GM21723 (cell line): ENCODE measurements at regions not wholly inside any gene's neighbourhood (a gene's known extent, or its start where the extent isn't known, plus 50 kb on each side); places are given as distances from the start of the nearest gene placed in this dataset.
"Not testable (repeated sequence)": the region's sequence is repeated elsewhere in the genome, so short reads cannot be mapped to it uniquely, and the experiment has no call there.

Experiments used
- ATAC-seq: cut with Tn5 transposase; IDR thresholded peaks from one replicate; pipeline ENCODE4 v1.9.1; 2021; ENCODE audit warnings: mild to moderate bottlenecking, moderate library complexity; ENCODE audit not compliant: unreplicated experiment

DNA sequence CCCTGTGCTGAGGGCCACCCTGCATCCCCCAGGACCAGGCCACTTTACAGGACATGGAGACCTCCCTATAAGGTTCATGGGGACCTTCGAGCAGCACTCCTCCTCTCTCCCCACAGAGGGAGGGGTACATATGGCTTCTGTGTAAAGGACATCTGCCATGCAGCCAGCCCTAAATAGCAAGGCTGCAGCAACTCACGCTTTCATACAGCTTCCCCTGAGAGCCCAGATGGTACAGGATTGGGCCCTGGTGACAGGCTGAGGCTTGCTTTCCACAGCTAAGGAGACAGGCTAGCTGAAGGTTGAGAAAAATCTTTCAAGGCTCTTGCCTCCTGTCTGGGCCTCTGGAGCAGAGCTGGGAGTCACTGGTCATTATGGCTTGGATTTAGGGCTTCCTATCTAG lies 147.0 kb upstream of the ZNF366 start:
- ATAC-seq = no peak

DNA sequence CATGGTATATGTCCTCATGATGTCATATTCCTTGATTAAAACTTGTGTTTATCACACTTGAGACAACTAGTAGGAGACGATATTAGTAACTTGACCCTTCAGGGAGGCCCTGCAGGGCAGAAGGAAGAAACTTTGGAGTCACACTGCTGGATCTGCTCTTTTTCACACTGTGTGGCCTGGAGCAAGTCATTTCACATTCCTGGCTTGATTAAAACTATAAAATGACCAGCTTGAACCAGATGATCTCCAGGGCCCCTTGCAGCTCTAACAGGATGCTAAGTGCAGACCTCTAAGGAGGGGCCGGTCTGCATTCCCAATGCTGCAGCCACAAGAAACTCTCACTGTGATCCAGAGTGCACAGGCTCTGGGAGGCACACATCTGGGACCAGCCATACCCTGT lies 146.4 kb upstream of the ZNF366 start:
- ATAC-seq = no peak

DNA sequence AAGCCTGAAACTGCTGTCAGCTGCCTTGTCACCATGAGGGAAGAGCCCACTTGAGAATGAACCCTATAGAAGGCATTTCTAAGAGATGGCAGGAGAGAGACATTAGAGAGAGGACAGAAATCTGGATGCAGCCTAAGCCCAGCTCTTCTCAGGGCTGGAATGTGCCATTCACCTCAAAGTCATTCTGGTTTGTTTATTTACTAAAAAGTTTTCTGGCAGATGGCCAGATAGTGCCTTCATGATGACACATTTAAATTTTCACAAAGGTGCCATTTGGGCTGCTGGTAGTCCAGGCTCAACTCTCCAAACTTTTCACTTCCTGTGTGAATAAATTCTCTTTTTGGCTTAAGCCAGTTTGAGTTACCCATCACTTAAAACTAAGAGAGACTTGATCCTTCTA lies 144.6 kb upstream of the ZNF366 start:
- ATAC-seq = no peak

DNA sequence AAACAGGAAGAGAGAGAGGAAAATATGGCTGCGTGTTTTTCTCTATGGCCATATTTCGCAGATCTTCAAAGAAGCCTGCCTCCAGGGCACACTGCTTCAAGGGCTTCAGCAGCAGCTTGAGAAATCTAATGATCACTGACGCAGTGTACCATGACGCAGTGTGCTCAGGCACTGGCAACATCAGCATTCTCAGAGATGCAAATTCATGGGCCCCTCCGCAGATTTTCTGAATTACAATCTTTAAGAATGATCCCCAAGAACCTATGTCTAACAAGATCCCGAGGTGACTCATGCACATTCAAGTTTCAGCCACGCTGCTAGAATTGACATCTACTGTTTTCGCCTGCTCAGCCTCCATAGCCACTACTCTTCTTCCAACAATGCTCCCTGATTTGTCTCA lies 143.9 kb upstream of the ZNF366 start:
- no peak for ATAC-seq

DNA sequence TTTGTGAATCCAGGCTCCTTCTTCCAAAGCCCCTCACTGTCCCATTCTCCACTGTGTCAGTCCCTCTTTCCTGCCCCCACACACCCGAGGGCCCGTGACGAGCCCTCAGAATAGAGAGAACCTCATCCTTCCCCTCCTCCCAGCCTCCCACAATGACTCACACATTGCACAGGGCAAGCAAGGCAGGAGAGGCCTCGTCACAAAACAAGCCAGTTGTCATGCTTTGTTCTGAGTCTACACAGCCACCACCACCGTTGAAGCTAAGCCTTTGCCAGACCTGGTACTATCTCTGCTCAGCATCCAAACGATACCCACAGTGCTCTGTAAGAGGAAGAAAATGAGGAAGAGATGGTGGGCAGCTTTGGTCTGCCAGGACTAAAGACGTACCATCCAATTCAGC lies 142.2 kb upstream of the ZNF366 start:
- ATAC-seq = no peak

DNA sequence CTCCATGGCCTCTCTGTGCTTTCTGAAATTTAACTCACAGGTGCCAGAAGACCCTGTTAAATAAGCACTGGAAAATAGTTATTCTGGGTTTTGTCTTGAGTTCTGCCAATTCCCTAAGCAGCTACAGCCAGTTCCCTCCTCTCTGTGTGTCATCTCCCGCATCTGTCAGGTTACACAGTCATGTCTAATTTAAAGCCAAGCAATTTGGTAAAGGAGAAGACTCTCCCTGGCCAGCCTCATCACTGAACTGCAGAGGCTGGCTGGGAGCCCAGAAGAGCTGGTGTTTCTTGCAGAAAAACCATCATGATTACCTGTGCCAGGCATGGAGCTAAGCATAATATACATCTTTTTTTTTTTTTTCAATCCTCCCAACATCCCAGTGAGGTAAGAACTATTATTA lies 141.3 kb upstream of the ZNF366 start:
- no peak for ATAC-seq

DNA sequence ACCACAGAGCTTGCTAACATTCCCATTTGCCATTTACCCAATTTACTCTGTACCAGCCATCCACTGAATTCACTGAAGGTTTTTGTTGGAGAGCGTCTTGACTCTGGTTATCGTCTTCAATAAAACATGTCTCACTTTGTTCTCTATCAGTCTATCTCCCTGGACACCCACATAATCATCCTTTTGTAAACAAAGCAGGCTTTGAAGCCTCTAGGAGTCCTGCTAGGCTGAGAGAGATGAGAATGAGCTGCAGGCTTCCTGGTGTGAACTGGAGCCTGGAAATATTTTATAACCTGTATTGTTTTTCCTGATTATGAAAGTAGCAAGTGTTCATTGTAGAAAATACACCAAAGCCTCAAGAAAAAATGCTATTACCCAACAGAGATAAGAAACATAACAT lies 140.6 kb upstream of the ZNF366 start:
- ATAC-seq = no peak

DNA sequence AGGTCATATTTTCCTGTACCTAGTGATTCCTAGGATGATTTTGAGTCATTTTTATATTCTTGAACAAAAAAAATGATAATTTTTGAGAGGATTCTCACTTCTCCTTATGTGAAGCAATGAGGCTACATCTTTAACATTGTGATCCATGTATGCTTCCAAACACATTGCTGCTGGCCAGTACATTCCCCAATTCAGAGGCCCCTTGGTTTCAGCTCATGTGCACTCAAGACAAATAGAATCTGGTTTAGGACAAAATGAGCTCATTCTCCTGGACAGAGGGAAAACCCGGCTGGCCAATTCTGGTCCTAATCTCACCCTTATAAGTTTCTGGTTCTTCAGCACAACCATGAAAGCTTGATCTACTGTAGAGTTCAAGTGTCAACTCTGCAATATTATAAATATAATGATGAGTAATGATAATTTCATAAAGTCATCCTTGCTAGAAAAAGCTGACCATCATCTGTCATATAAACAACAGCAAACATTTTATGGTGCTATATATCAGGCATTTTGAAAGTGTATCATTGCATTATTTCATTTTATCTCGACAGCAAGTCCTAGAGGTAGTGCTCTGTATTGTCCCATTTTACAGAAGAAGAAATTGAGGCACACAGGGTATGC lies 139.1 kb upstream of the ZNF366 start:
- no peak for ATAC-seq

DNA sequence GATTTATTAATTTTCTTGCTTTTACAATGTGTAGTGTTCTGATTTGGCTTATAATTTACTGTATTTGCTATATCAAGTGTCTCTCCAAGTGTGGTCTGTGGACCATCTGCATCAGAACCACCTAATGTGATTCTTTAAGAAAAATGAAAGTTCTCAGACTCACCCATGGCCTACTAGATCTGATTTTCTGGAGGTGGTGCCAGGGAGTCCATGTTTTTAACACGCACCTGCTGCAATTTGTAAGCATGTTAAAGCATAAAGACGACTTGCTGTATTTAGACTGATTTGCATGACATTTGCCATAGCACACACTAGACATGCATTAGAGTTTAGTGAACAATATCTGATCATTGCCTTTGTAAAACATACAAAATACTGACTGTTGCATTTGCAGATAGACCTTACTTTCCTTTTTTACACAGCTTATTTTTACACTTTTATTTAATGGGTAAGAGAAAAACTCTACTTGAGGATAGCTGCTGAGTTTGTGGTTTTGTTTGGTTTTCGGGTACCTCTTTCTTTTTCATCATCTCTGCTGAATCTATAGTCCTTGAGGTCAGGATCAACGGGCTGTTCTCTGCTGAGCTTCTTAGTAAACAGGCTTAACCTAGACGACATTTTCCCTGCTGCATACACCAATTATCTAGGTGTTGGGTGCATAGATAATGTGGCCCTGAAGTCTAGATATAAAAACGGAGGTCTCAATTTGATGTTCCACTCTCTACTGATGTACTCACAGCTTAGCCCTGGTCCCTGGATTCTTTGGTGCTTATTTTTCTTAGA lies 138.0 kb upstream of the ZNF366 start:
- no peak for ATAC-seq

DNA sequence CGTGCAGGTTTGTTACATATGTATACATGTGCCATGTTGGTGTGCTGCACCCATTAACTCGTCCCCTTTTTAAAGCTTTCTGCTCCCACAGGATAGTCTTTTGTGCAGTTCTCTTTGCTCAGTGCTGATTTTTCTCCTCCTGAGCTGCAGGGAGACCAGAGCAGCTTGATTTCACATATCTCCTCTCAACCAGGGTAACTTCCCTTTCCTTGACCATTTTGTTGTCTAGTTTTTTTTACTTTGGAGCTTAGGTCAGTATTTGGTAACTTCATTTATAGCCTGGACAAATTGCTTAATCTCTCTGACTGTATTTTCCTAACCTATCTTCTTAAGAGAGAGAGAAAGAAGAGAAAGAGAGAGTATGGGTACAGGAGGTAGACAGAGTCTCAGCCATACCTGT lies 137.1 kb upstream of the ZNF366 start:
- no peak for ATAC-seq

DNA sequence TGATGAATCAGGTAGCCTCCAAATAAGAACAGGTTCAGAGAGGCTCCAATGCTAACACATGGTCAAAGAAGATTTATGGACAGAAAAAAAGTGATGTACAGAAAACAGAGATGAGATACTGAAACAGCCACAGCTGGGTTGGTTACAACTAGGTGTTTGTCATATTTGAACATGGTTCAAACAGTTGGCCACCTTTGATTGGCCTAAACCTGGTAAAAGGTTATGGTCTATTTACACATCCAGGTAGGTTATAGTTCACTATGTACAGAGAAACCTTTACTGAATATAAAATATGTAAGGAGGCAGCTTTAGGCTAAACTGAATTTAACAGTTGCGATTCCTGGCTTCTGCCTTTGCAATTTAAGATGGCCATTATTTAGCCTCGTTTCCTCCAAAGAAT lies 134.0 kb upstream of the ZNF366 start:
- ATAC-seq = no peak

DNA sequence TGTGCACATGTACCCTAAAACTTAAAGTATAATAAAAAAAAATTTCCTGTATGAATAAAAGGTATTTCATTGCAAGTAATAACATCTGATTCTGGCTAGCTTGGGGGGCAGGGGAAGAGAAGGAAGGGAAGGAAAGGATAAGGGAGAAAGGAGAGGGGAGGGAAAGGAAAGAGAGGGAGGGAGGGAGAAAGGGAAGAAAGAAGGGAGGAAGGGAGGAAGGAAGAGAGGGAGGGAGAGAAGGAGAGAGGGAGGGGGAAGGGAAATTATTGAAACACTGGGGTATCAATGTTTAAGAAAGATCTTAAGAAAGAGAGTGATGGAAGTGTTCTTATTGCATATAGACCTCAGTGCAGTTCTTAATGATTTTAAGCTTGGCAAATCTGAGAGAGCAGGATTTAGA lies 129.8 kb upstream of the ZNF366 start:
- no peak for ATAC-seq

DNA sequence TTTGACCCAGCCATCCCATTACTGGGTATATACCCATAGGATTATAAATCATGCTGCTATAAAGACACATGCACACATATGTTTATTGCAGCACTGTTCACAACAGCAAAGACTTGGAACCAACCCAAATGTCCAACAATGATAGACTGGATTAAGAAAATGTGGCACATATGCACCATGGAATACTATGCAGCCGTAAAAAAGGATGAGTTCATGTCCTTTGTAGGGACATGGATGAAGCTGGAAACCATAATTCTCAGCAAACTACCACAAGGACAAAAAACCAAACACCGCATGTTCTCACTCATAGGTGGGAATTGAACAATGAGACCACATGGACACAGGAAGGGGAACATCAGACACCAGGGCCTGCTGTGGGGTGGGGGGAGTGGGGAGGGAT lies 129.4 kb upstream of the ZNF366 start:
- not testable (repeated sequence) for ATAC-seq

DNA sequence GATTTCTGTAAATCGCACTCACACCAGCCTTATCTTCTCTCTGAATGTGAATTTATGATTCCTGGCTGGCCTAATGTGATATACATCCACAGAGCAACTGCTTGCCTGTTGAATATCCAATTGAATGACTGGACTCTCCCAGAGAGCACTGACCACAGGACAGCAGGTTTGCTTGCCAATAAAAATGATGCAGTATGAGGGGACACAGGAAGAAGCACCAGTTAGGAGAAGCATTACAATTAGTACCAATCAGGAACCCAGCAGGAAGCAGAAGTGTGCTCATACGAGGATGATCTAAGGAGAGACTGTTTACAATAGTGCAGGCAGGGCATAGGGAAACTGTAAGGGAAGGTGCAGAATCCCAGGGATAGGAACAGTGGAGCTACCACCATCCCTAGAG lies 127.2 kb upstream of the ZNF366 start:
- no peak for ATAC-seq

DNA sequence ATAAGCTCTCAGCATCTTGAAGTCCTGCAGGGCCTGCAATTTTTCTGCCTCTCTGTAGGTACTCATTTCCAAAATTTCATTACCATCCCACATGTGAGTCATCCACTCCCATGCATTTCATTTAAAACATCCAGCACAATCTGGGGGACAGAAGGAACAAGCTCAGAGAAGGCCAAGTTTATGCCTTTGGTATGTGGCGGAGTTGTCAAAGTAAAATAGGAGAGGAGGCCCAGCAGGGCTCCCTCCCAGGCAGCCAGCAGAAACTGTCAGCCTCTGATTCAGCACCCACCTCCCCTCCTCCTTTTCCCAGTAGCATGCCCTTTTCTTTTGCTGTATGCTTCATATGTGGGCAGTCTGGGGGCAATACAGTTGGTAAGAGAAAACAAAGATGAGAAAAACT lies 126.4 kb upstream of the ZNF366 start:
- ATAC-seq = no peak

DNA sequence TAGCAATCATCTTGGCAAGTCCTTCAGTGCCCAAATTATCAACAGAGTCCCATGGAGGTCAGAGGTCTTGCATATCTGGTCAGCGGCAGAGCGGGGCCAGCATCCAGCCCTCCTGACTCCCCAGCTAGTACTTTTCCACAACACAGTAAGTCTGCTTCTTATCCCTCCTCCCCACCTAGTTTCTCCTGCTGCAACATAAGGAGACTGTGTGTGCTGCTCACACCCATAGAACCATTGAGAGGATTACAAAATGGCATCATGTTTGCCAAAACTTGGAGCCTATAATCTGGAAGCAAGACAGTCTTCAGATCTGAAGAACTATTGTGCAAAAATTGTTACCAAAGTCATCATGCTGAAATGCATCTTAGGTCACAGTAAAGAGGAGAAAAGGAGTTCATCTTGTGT lies 125.8 kb upstream of the ZNF366 start:
- ATAC-seq = no peak

DNA sequence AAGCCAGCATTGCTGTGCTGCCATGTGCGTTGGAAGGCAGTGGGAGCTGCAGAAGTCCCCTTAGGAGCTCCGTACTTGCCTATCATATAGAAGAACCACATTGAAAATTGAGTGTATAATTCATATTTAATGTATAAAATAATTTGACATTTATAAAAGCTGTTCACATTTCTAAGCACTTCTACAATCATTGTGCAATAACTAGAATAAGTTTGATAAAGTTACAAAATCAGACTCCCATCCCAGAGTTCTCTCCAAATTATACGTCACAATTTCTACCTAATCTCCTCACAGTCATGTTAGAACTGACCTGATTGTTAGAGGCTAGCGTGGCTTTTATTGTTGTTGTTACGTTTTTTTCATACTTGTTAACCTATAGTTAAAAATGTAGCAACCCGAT lies 123.5 kb upstream of the ZNF366 start:
- ATAC-seq = no peak

DNA sequence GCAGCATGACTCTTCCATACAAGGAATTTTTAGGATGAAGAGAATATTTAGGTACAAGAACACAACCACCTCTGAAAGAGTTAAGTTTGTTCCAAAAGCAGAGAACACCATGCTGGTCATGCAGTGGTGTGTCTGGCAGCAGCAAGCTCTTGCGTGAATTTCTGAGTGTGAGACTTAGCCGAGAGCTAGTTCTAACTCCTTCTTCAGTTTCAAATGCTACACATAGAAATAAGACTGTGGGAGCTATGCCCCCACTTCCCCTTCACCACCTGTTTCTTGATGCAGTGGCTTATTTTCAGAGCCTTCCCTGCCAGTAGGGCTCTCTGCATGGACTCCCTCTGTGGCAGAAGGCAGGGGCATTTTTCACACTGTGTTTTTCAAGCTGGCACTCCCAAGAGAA lies 122.9 kb upstream of the ZNF366 start:
- ATAC-seq = no peak

DNA sequence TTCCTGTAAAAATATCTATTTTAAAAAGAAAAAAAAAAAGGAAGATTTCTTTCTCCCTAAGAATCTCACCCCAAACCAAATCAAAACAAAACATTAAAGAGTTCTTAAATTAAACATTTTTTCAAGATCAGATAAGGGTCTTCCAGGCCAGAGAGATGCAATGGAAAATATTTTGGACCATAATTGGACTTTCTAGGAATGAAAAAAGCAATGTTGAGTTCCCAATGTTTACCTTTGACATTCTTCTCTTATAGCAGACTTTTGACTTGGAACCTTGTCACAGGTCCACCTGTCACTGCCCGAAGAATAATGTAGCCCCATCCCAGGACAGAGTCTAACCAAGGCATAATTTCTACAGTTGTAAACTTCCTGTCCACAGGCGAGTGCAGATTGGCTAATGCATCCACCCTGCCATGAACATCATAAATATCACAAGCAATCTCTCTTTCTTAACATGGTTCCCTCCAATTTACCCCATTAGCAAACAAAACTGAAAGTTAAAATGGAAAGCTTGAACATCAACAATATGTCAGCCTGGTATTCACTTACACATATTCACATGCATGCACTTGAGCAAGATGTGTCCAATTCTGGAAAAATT lies 121.7 kb upstream of the ZNF366 start:
- no peak for ATAC-seq

DNA sequence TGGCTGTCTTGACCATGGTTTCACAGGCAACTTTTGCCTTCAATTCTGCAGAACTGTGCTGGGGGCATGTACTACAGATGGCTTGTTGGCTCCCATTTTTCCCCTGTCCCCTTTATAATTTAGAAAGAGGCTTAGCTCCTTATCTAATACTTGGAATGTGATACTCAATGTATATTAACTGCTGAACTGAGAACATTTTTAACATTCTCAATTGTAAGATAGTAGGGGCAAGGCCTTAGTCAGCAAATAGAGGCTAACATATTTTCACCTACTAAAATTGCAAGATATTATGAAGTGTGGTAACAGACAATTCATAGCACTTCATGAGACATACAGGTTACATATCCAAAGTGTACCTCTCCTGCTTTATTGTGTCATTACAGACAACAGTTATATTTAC lies 118.1 kb upstream of the ZNF366 start:
- no peak for ATAC-seq

DNA sequence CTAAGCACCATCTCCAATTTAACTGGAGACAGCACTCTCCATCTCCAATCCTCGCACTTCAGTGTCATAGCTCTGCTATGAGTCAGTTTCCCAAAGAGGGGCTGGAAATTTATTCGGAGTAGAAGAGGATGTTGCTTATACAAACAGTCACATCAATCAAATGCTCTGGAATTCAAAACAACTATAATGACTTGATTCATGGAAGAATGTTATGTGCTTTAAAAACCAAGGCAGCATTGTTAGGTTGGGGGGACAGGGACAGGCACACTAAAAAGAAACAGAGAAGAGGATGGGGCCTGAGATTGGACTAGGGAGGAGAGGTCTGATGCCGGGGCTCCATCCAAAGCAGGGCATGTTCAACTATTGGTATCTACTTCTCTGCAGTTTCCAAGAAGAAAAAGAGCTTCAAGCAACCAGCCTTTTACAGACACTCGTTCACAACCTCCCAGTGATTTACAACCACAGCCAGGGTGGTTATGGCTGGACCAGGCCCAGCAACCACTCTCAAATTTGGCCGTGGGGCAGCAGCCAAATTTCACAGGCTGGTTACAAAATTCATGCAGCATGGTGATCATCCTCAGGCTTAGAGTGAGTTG lies 117.5 kb upstream of the ZNF366 start:
- ATAC-seq = no peak

DNA sequence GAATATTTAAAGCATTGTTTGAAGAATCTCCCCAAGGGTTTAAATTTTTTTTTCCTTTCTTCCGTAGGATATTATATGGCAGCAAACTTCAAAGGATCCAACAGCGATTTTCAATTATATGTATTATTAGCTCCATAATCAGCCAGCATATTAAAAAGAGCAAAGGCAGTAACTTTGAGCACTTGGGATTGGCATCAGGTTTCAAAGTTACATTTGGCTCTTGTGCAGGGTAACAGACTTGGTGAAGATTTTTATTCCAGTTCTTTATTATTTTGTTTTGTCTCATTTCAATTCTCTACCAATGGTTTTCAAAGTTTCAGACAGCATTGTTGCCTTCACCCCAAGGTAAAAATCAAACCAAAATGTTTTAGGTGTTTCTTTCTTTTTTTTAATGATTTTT lies 116.7 kb upstream of the ZNF366 start:
- ATAC-seq = no peak
